Mesendoderm (in vitro differentiated cells): ENCODE measurements at regions not wholly inside any gene's neighbourhood (a gene's known extent, or its start where the extent isn't known, plus 50 kb on each side); places are given as distances from the start of the nearest gene placed in this dataset.

Experiments used
- DNase-seq: peaks from one replicate; pipeline ENCODE4 v3.0.0; 2013
- H2AK5ac ChIP-seq: 2 replicates; pipeline ENCODE4 v1.6.1; 2013; ENCODE audit warnings: low read length, inconsistent platforms
- H2BK120ac ChIP-seq: 2 replicates; pipeline ENCODE4 v1.6.1; 2013; ENCODE audit warnings: low read depth, mild to moderate bottlenecking, low read length, moderate library complexity, mixed read lengths
- H2BK15ac ChIP-seq: replicated peaks from 2 replicates; pipeline ENCODE4 v1.6.1; 2013; ENCODE audit warnings: low read depth, mild to moderate bottlenecking, moderate library complexity
- H2BK5ac ChIP-seq: 2 replicates; pipeline ENCODE4 v1.6.1; 2013; ENCODE audit warnings: low read length, inconsistent platforms
- H3K18ac ChIP-seq: 2 replicates; pipeline ENCODE4 v1.6.1; 2013; ENCODE audit warnings: mild to moderate bottlenecking, low read length, mixed read lengths
- H3K23ac ChIP-seq: one replicate; pipeline ENCODE4 v1.6.1; 2013; ENCODE audit warnings: low read length
- H3K27ac ChIP-seq: 2 replicates; pipeline ENCODE4 v1.5.1; 2013; ENCODE audit warnings: low read depth, mild to moderate bottlenecking, inconsistent platforms, low read length, moderate library complexity
- H3K27me3 ChIP-seq: 2 replicates; pipeline ENCODE4 v1.6.1; 2013; ENCODE audit warnings: low read length, control low read depth, mild to moderate bottlenecking, inconsistent platforms; ENCODE audit not compliant: insufficient read depth, poor library complexity
- H3K36me3 ChIP-seq: 2 replicates; pipeline ENCODE4 v1.6.1; 2013; ENCODE audit warnings: low read length, inconsistent platforms; ENCODE audit not compliant: control insufficient read depth, insufficient read depth
- H3K4ac ChIP-seq: one replicate; pipeline ENCODE4 v1.6.1; 2013; ENCODE audit warnings: low read depth, mild to moderate bottlenecking, low read length, moderate library complexity
- H3K4me1 ChIP-seq: 2 replicates; pipeline ENCODE4 v1.6.1; 2013; ENCODE audit warnings: low read depth, low read length, inconsistent platforms; ENCODE audit not compliant: control insufficient read depth
- H3K4me2 ChIP-seq: 2 replicates; pipeline ENCODE4 v1.6.1; 2013; ENCODE audit warnings: low read length
- H3K4me3 ChIP-seq: 2 replicates; pipeline ENCODE4 v1.5.1; 2013; ENCODE audit warnings: mild to moderate bottlenecking, low read length
- H3K56ac ChIP-seq: one replicate; pipeline ENCODE4 v1.6.1; 2013; ENCODE audit warnings: low read length
- H3K79me1 ChIP-seq: 2 replicates; pipeline ENCODE4 v1.6.1; 2013; ENCODE audit warnings: low read length, inconsistent platforms
- H3K79me2 ChIP-seq: 2 replicates; pipeline ENCODE4 v1.6.1; 2013; ENCODE audit warnings: mild to moderate bottlenecking, low read length; ENCODE audit not compliant: control insufficient read depth, insufficient read depth
- H3K9ac ChIP-seq: 2 replicates; pipeline ENCODE4 v1.6.1; 2013; ENCODE audit warnings: low read length, inconsistent platforms
- H4K5ac ChIP-seq: one replicate; pipeline ENCODE4 v1.6.1; 2013; ENCODE audit warnings: low read length
- H4K8ac ChIP-seq: one replicate; pipeline ENCODE4 v1.6.1; 2013; ENCODE audit warnings: low read depth, mild to moderate bottlenecking, control low read depth, low read length, moderate library complexity
- WGBS: extraction: QIAGEN DNeasy Blood & Tissue Kit; methylation state at CpG from one replicate; pipeline ENCODE4 v1.1.7; 2013; ENCODE audit warnings: low lambda C conversion rate, missing lambda C conversion rate; ENCODE audit not compliant: insufficient coverage; ENCODE audit errors: extremely low coverage; 5-methylcytosine and 5-hydroxymethylcytosine counted together

DNA sequence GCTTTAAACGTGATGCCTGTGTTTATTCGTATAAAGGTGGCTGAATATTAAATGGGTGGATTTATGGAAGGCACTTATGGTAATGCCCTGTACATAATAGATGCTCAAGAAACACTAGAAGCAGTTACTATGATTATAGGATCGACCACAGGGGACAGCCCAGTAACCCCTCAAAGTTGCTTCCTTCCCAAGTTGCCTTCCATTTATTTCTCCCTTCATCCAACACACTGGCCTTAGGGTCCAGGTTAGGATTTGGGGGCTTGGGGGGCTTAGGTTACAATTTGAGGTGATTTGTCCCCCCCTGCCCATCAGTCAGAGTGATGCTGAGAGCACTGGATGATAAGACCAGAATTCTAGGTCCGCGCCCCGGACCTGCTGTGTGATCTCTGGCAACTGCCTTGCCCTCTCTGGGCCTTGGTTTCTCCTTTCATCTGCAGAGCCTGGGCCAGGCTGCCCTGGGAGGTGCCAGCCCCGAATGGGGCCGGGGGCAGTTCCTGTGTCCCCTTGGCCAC, 101.5 kb downstream of the CEBPB start:
- Histone ChIP-seq H2BK120ac (no peak overlapping the region), H3K36me3 (no peaks in the 10 kb centered on the region), H2AK5ac (no peak overlapping the region), H2BK5ac (no peak overlapping the region), H3K4ac (no peak overlapping the region), H3K4me3 (no peak overlapping the region), H3K79me2 (no peaks in the 10 kb centered on the region), H3K18ac (no peak overlapping the region), H4K5ac (no peak overlapping the region), H3K79me1 (no peaks in the 10 kb centered on the region), H4K8ac (no peak overlapping the region), H3K9ac (no peak overlapping the region), H3K23ac (no peak overlapping the region), H3K4me2 (no peak overlapping the region), H3K4me1 (no peaks in the 10 kb centered on the region), H3K27ac (no peak overlapping the region), H2BK15ac (no peak overlapping the region), H3K56ac (no peak overlapping the region), H3K27me3 (no peaks in the 10 kb centered on the region)
- no CpG with 5 or more reads among the region's 8 CpGs for WGBS
- DNase-seq, result no peak

DNA sequence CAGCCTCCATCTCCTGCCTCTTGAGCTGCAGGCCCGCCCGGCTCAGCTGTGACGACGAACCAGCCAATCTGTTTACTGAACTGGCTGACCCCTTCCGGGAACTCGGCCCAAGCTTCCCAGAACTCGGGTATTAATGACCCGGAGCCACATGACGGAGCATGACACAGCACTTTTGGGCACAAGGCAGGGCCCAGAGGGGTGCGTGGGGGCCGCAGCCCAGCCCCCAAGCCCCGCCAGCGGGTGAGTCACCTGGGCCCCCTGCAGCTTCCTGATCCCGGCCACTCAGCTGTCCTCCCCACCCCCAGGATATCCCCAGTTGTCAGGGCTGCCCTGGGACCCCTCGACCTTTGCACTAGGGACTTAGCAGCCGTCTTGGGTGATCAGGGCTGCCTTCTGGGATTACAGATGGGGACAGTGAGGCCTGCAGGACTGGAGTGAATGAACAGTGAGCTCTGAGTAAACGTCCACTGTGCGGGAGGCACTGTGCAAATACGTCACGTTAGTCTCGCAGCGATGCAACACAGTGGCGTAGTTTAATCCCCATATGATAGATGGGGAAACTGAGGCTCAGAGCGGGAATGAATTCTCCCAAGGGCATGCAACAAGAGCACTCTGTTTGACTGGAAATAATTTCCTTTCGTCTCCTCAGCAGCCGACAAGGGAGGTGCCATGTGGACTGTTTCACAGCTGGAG, 102.1 kb downstream of the CEBPB start:
- no peak overlapping the region for H4K8ac ChIP-seq
- no peaks in the 10 kb centered on the region for H3K79me2 ChIP-seq
- DNase-seq, result peak; percentile 86
- H3K27me3 ChIP-seq, result no peaks in the 10 kb centered on the region
- H3K4me1 ChIP-seq, result no peaks in the 10 kb centered on the region
- H3K23ac ChIP-seq, result no peak overlapping the region
- no peak overlapping the region for H3K4me3 ChIP-seq
- peak overlapping the region; percentile 1 for H3K56ac ChIP-seq
- H2AK5ac ChIP-seq, result no peak overlapping the region
- no peak overlapping the region for H2BK15ac ChIP-seq
- no CpG with 5 or more reads among the region's 26 CpGs for WGBS
- H3K79me1 ChIP-seq, result no peaks in the 10 kb centered on the region
- H3K4me2 ChIP-seq, result no peak overlapping the region
- H4K5ac ChIP-seq, result no peak overlapping the region
- H3K4ac ChIP-seq, result no peak overlapping the region
- no peak overlapping the region for H3K18ac ChIP-seq
- H2BK5ac ChIP-seq, result no peak overlapping the region
- H2BK120ac ChIP-seq, result no peak overlapping the region
- no peaks in the 10 kb centered on the region for H3K36me3 ChIP-seq
- H3K27ac ChIP-seq, result no peak overlapping the region
- H3K9ac ChIP-seq, result no peak overlapping the region

DNA sequence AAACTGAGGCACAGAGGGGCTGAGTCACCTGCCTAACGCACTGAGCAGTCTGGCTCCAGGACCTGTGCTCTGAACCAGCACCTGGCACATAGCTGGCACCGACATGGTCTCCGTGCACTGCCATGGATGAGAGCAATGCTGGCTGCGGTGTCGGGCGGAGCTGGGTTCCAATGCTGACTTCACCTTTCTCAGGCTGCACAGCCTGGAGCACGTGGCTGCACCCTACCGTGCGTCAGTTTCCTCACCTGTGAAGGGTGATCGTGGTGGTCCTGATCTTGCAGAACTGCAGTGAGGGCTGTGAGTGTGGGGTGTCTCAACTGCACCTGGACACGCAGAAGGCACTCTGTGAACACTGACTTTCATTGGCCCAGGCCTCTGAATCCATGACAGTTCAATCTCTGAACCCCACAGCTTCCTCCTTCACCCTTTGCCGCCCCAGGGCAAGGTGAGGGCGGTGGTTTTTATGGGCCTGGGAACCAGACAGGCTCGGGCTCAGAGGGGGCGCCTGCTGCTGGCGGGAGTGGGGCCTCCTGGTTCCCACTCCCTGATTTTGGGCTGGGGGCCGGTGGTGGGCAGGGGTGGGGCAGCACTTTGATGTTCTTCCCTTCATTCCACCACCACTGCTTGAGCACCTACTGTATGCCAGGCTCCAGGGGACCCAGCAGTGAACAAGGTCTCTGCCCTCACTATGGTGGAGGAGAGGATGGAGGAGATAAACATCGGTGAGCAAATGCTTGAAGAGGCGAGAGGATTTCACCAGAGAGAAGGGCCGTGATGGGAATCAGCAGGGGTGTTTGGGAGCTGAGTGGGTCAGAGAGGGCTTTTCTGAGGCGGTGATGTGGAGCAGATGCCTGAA, 102.9 kb downstream of the CEBPB start:
- Histone ChIP-seq H3K27ac (no peak overlapping the region), H3K56ac (peak overlapping the region; percentile 1), H4K5ac (no peak overlapping the region), H2BK120ac (no peak overlapping the region), H3K4ac (no peak overlapping the region), H3K27me3 (no peaks in the 10 kb centered on the region), H3K9ac (no peak overlapping the region), H3K4me2 (no peak overlapping the region), H3K23ac (no peak overlapping the region), H3K4me3 (no peak overlapping the region), H2BK5ac (no peak overlapping the region), H3K4me1 (no peaks in the 10 kb centered on the region), H2BK15ac (no peak overlapping the region), H3K36me3 (no peaks in the 10 kb centered on the region), H3K79me2 (no peaks in the 10 kb centered on the region), H4K8ac (no peak overlapping the region), H2AK5ac (no peak overlapping the region), H3K18ac (no peak overlapping the region), H3K79me1 (no peaks in the 10 kb centered on the region)
- no peak for DNase-seq
- WGBS, result no CpG with 5 or more reads among the region's 21 CpGs

DNA sequence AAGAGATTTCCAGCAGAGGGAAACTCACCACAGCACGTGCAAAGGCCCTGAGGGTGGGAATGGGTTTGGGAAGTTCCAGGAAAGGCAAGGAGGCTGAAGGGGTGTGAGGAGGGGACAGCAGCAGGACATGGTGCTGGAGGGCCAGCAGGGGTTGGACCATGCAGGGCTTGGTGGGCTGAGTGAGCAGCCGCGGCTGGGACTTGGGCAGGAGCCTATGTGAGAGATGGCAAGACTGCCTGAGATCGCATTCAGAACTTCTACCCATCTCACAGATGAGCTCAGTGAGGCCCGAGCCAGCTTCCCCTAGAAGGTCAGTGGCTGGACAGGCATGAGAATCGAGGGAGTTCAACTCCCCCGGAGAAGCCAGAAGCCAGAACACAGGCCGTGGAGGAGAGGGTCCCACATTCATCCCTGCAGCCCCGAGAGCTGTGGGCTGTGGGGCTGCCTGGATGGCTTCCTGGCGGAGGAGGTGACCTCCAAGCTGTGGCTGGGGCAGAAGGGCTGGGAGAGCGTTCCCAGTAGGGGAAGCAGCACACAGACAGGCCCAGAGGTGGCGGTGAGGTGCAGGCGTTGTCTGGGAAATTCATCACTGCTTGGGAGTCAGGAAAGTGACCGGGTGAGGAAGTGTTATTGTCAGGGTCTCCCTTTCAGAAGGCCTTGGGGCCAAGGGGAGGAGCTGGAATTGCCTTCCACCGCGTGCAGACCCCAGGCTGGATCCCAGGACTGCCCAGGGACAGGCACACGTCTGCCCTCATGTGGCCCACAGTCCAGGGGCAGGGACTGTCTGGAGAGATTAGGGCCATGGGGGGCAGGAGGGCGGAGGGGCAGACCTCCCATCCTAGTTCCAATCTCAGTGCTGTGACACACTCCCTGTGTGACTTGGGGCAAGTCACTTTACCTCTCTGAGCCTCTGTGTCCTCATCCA, 103.8 kb downstream of the CEBPB start:
- H4K5ac ChIP-seq, result no peak overlapping the region
- no peak overlapping the region for H3K4me2 ChIP-seq
- peak; percentile 56 for DNase-seq
- H3K56ac ChIP-seq, result peak overlapping the region; percentile 39
- H4K8ac ChIP-seq, result no peak overlapping the region
- H3K4me1 ChIP-seq, result no peaks in the 10 kb centered on the region
- H3K79me1 ChIP-seq, result no peaks in the 10 kb centered on the region
- no peak overlapping the region for H3K27ac ChIP-seq
- no peak overlapping the region for H3K4ac ChIP-seq
- no peak overlapping the region for H3K23ac ChIP-seq
- H3K79me2 ChIP-seq, result no peaks in the 10 kb centered on the region
- H2BK15ac ChIP-seq, result no peak overlapping the region
- no peak overlapping the region for H2BK120ac ChIP-seq
- no peaks in the 10 kb centered on the region for H3K27me3 ChIP-seq
- H2AK5ac ChIP-seq, result no peak overlapping the region
- no CpG with 5 or more reads among the region's 18 CpGs for WGBS
- H3K36me3 ChIP-seq, result no peaks in the 10 kb centered on the region
- no peak overlapping the region for H3K9ac ChIP-seq
- no peak overlapping the region for H2BK5ac ChIP-seq
- no peak overlapping the region for H3K4me3 ChIP-seq
- no peak overlapping the region for H3K18ac ChIP-seq

DNA sequence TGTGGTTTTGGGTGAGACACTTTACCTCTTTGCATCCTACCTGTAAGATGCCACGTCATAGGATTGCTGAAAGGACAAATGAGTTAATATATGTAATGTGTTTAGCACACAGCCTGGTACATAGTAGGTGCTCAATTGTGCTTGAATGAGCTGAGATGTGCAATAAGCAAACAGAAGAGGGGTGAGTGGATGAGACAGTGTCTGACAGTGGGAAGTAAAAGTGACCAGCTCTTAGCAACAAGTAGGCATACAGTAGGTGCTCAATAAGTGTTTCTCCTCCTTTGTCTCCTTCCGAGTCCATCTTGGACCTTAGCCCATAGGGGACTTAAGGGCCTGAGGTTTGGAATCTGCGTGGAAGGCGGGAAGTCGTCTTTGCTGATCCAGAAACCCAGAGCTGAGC, 104.7 kb downstream of the CEBPB start:
- no CpG with 5 or more reads among the region's 5 CpGs for WGBS
- Histone ChIP-seq H3K27ac (no peak overlapping the region), H2BK120ac (no peak overlapping the region)

More for the DNA sequence above, 104.7 kb downstream of the CEBPB start:
- H3K79me1 ChIP-seq, result no peaks in the 10 kb centered on the region
- DNase-seq, result no peak
- peak overlapping the region; percentile 29 for H2AK5ac ChIP-seq
- H2BK15ac ChIP-seq, result no peak overlapping the region
- no peak overlapping the region for H3K4me2 ChIP-seq
- H3K79me2 ChIP-seq, result no peaks in the 10 kb centered on the region
- no peaks in the 10 kb centered on the region for H3K4me1 ChIP-seq
- no peaks in the 10 kb centered on the region for H3K36me3 ChIP-seq
- no peak overlapping the region for H4K8ac ChIP-seq
- no peaks in the 10 kb centered on the region for H3K27me3 ChIP-seq
- no peak overlapping the region for H3K4me3 ChIP-seq
- H4K5ac ChIP-seq, result no peak overlapping the region
- H3K9ac ChIP-seq, result no peak overlapping the region
- H3K18ac ChIP-seq, result no peak overlapping the region
- no peak overlapping the region for H3K4ac ChIP-seq
- H2BK5ac ChIP-seq, result no peak overlapping the region
- H3K23ac ChIP-seq, result no peak overlapping the region
- H3K56ac ChIP-seq, result peak overlapping the region; percentile 32
